ENCODE measurements at regions not wholly inside any gene's neighbourhood (a gene's known extent, or its start where the extent isn't known, plus 50 kb on each side); places are given as distances from the start of the nearest gene placed in this dataset.

- Histone ChIP-seq H2BK15ac (ENCODE audit: low read length) (no peak overlapping the region), H3K4me2 (ENCODE audit: insufficient read depth in 1 of 2, low read depth in 2 of 2, low read length in 2 of 2) (no peak overlapping the region), H3K23ac (ENCODE audit: insufficient read length) (no peak overlapping the region), H4K5ac (ENCODE audit: insufficient read length, low read depth, low read length) (no peak overlapping the region), H2BK12ac (ENCODE audit: low read depth, low read length) (no peak overlapping the region), H2BK5ac (ENCODE audit: low read depth, low read length) (no peak overlapping the region), H3K4me3 (ENCODE audit: extremely low read depth in 1 of 4, insufficient read depth in 2 of 4, low read depth in 3 of 4, low read length in 4 of 4) (no peak overlapping the region), H4K20me1 (replicated peaks in 1 of 2; ENCODE audit: control insufficient read depth in 1 of 2, insufficient read depth in 2 of 2, low read length in 2 of 2) (no peaks in the 10 kb centered on the region), H4K91ac (replicated peaks; ENCODE audit: insufficient read length, low read length) (no peak overlapping the region), H3K9ac (replicated peaks in 1 of 4; ENCODE audit: extremely low read depth in 1 of 4, low read depth in 3 of 4, low read length in 3 of 4) (no peak overlapping the region), H3K9me3 (ENCODE audit: insufficient read depth in 2 of 2, low read depth in 1 of 2, low read length in 1 of 2) (peaks cover 0 to 5% of the 10 kb centered on the region in 2 experiments; a peak in 1 of 4 replicates), H2AFZ (ENCODE audit: low read length) (peak overlapping the region; percentile 70; the same call in 1 of the 2 replicates), H3K27me3 (replicated peaks in 1 of 4; ENCODE audit: control insufficient read depth in 3 of 4, extremely low read depth in 1 of 4, insufficient read depth in 3 of 4, low read length in 3 of 4) (no peaks in the 10 kb centered on the region), H2BK120ac (replicated peaks; ENCODE audit: low read depth, low read length) (no peak overlapping the region), H3K14ac (ENCODE audit: insufficient read length) (no peak overlapping the region), H3K4me1 (replicated peaks in 1 of 4; ENCODE audit: control insufficient read depth in 3 of 4, insufficient read depth in 4 of 4, low read length in 3 of 4) (no peaks in the 10 kb centered on the region), H3K36me3 (ENCODE audit: control insufficient read depth in 2 of 4, insufficient read depth in 4 of 4, low read length in 3 of 4) (no peaks in the 10 kb centered on the region), H4K8ac (ENCODE audit: extremely low read depth, insufficient read depth, low read length) (no peak overlapping the region), H2AK5ac (ENCODE audit: low read depth, low read length) (no peak overlapping the region), H3K79me2 (ENCODE audit: control insufficient read depth in 1 of 2, insufficient read depth in 2 of 2, low read length in 2 of 2) (no peaks in the 10 kb centered on the region), H3K79me1 (ENCODE audit: low read depth, low read length) (no peaks in the 10 kb centered on the region), H2BK20ac (ENCODE audit: low read length) (no peak overlapping the region), H3K23me2 (ENCODE audit: low read depth, low read length) (no peaks in the 10 kb centered on the region), H3K4ac (replicated peaks; ENCODE audit: insufficient read length, low read depth, low read length) (no peak overlapping the region), H3K56ac (replicated peaks; ENCODE audit: insufficient read length, low read depth, low read length) (no peak overlapping the region), H3K18ac (ENCODE audit: extremely low read depth, low read length) (no peak overlapping the region), H3K27ac (ENCODE audit: low read depth, low read length) (no peak overlapping the region)
- POLR2A ChIA-PET (ENCODE audit: partially characterized antibody): no interaction called here
- DNase-seq (ENCODE audit: low read depth in 1 of 2, low spot score in 2 of 2) (peak in 1 of 2 experiments; percentile 2), FAIRE-seq (peak; percentile 69)
- 73% methylated on average over 5 of the region's 5 CpGs; no CpG with 5 or more reads in 1 of the 2 experiments for WGBS, 2 experiments (ENCODE audit: extremely low coverage in 1 of 2, insufficient coverage in 1 of 2, insufficient read length in 1 of 2, insufficient replicate concordance in 2 of 2, low coverage in 1 of 2, low lambda C conversion rate in 2 of 2, missing lambda C conversion rate in 1 of 2)
- CTCF ChIA-PET (ENCODE audit: partially characterized antibody): interaction anchor here (0.7 kb wide), 1 partner anchor 17 kb away, joined by 3 read pairs; no protein-coding TSS in a partner anchor
- TF ChIP-seq GABPA (IDR thresholded peaks at IDR 0.05; ENCODE audit: borderline replicate concordance, insufficient read depth, low read length) (no peak), CTCF (IDR thresholded peaks at IDR 0.05; ENCODE audit: control extremely low read depth in 1 of 3, insufficient read depth in 1 of 3, low read depth in 1 of 3, low read length in 3 of 3) (peak in 2 of 3 experiments; percentile 12 to 40; a peak in 2 of 4 replicates), NRF1 (IDR thresholded peaks at IDR 0.05; ENCODE audit: low read depth, low read length) (no peak)
Observed at GRCh38 chr10:109647627-109648026, 275.7 kb downstream of the XPNPEP1 start.
